K562 (cell line): ENCODE measurements at regions not wholly inside any gene's neighbourhood (a gene's known extent, or its start where the extent isn't known, plus 50 kb on each side); places are given as distances from the start of the nearest gene placed in this dataset.

Experiments
- CTCF ChIP-seq, 3 experiments: IDR thresholded peaks in 2 of 3; conservative IDR thresholded peaks in 1 of 3; 2 replicates each; pipeline ENCODE4 v1.5.1; 2011 to 2012; ENCODE audit warnings: low read length in 3 of 3, mild to moderate bottlenecking in 3 of 3, control low read depth in 2 of 3, improper control_type of control experiment in 1 of 3, inconsistent platforms in 1 of 3, low read depth in 1 of 3, mixed read lengths in 1 of 3, moderate library complexity in 1 of 3; ENCODE audit not compliant: insufficient read depth in 2 of 3
- EGR1 ChIP-seq: fragments of 450-650 bp; conservative IDR thresholded peaks from 2 replicates; pipeline ENCODE4 v1.6.1; 2017; ENCODE audit warnings: mild to moderate bottlenecking
- FIP1L1 ChIP-seq: fragments of 200-400 bp; formaldehyde crosslinking; IDR thresholded peaks from 2 replicates; pipeline ENCODE4 v1.6.1; 2018; ENCODE audit warnings: mild to moderate bottlenecking, low read depth, low read length; ENCODE audit not compliant: poor library complexity, severe bottlenecking
- HDAC6 ChIP-seq: IDR thresholded peaks from 2 replicates; pipeline ENCODE4 v1.6.1; 2012; ENCODE audit warnings: low read depth, mild to moderate bottlenecking, control low read depth, inconsistent platforms, low read length, moderate library complexity
- MAZ ChIP-seq, 2 experiments: fragments of 450-650 bp in 1 of 2; sonication (generic) in 1 of 2; formaldehyde crosslinking; IDR thresholded peaks in 1 of 2; conservative IDR thresholded peaks in 1 of 2; 2 replicates each; pipeline versions ENCODE4 v1.4.0 to v1.5.0; 2020; ENCODE audit warnings: mild to moderate bottlenecking in 1 of 2, missing genetic modification reagents in 1 of 2
- RNF2 ChIP-seq: sonication (generic); IDR thresholded peaks from 2 replicates; pipeline ENCODE4 v1.6.1; 2016
- ZNF143 ChIP-seq: sonication (generic); formaldehyde crosslinking; IDR thresholded peaks from 2 replicates; pipeline ENCODE4 v1.9.0; 2022; ENCODE audit warnings: mild to moderate bottlenecking, missing genetic modification reagents

DNA sequence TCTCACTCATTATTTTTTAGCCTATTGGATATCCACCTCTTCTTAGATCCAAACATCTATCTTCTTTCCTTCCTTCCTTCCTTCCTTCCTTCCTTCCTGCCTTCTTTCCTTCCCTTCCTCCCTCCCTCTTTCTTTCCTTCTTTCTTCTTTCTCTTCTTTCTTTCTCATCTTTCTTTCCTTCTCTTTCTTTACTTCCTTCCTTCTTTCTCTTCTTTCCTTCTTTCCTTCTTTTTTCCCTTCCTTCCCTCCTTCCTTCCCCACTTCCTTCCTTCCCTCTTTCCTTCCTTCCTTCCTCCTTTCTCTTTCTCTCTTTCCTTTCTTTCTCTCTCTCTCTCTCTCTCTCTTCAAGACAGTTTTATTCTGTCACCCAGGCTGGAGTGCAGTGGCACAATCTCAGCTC, 1239.8 kb downstream of the PCDH7 start:
- TF ChIP-seq MAZ (CRISPR knock-in tag; conservative IDR thresholded peaks at IDR 0.05 in 1 of 2, IDR thresholded peaks at IDR 0.05 in 1 of 2) (no peak), HDAC6 (no peak), CTCF (IDR thresholded peaks at IDR 0.05 in 2 of 3, conservative IDR thresholded peaks at IDR 0.05 in 1 of 3; ENCODE audit: insufficient read depth in 2 of 3, low read depth in 1 of 3, low read length in 3 of 3) (no peak), FIP1L1 (no peak), RNF2 (no peak), EGR1 (no peak), ZNF143 (CRISPR knock-in tag) (no peak)
